ENCODE measurements at regions not wholly inside any gene's neighbourhood (a gene's known extent, or its start where the extent isn't known, plus 50 kb on each side); places are given as distances from the start of the nearest gene placed in this dataset.

GRCh38 chrX:82031250-82031649 is 829.3 kb downstream of the SH3BGRL start:
- Histone ChIP-seq H3K4me3 (no peak overlapping the region), H3K9ac (no peak overlapping the region), H3K27me3 (replicated peaks; ENCODE audit: insufficient read depth) (no peaks in the 10 kb centered on the region), H3K9me3 (ENCODE audit: low read depth) (no peaks in the 10 kb centered on the region), H3K4me1 (ENCODE audit: insufficient read depth) (no peaks in the 10 kb centered on the region), H3F3A (ENCODE audit: insufficient read depth) (no peaks in the 10 kb centered on the region), H3K9me2 (ENCODE audit: insufficient read depth) (no peaks in the 10 kb centered on the region), H3K36me3 (ENCODE audit: low read depth) (no peaks in the 10 kb centered on the region), H2AFZ (no peak overlapping the region), H3K27ac (no peak overlapping the region), H4K20me1 (ENCODE audit: insufficient read depth) (no peaks in the 10 kb centered on the region), H3K79me2 (ENCODE audit: insufficient read depth) (no peaks in the 10 kb centered on the region), H3K4me2 (ENCODE audit: unreplicated experiment) (no peak overlapping the region)
- no peak for DNase-seq
- in situ Hi-C loops (cut with MboI), result no loop called here
- WGBS, 2 experiments (ENCODE audit: low coverage in 1 of 2, low lambda C conversion rate in 2 of 2, missing lambda C conversion rate in 2 of 2), result 0% methylated on average over 1 of the region's 1 CpG
- TF ChIP-seq EZH2 (IDR thresholded peaks at IDR 0.05; ENCODE audit: insufficient read depth, poor library complexity, severe bottlenecking) (no peak), EZH2phosphoT487 (IDR thresholded peaks at IDR 0.05; ENCODE audit: insufficient read depth, low read depth) (no peak)

- H3K4me1 ChIP-seq (ENCODE audit: insufficient read depth), result no peaks in the 10 kb centered on the region
- DNase-seq, result no peak
- no peaks in the 10 kb centered on the region for H3K79me2 ChIP-seq (ENCODE audit: insufficient read depth)
- no peaks in the 10 kb centered on the region for H4K20me1 ChIP-seq (ENCODE audit: insufficient read depth)
- no peak overlapping the region for H3K4me2 ChIP-seq (ENCODE audit: unreplicated experiment)
- no peak overlapping the region for H2AFZ ChIP-seq
- H3K9ac ChIP-seq, result no peak overlapping the region
- in situ Hi-C loops (cut with MboI), result no loop called here
- no peaks in the 10 kb centered on the region for H3F3A ChIP-seq (ENCODE audit: insufficient read depth)
- H3K27ac ChIP-seq, result no peak overlapping the region
- no peaks in the 10 kb centered on the region for H3K9me2 ChIP-seq (ENCODE audit: insufficient read depth)
- no peak overlapping the region for H3K4me3 ChIP-seq
- WGBS, 2 experiments (ENCODE audit: low coverage in 1 of 2, low lambda C conversion rate in 2 of 2, missing lambda C conversion rate in 2 of 2), result 11 to 23% methylated on average over 3 of the region's 3 CpGs
- H3K27me3 ChIP-seq (replicated peaks; ENCODE audit: insufficient read depth), result no peaks in the 10 kb centered on the region
- no peaks in the 10 kb centered on the region for H3K9me3 ChIP-seq (ENCODE audit: low read depth)
- TF ChIP-seq EZH2phosphoT487 (IDR thresholded peaks at IDR 0.05; ENCODE audit: insufficient read depth, low read depth), result no peak
- no peak for TF ChIP-seq EZH2 (IDR thresholded peaks at IDR 0.05; ENCODE audit: insufficient read depth, poor library complexity, severe bottlenecking)
- H3K36me3 ChIP-seq (ENCODE audit: low read depth), result no peaks in the 10 kb centered on the region
Observed at GRCh38 chrX:82038793-82039192, 836.9 kb downstream of the SH3BGRL start.

DNA sequence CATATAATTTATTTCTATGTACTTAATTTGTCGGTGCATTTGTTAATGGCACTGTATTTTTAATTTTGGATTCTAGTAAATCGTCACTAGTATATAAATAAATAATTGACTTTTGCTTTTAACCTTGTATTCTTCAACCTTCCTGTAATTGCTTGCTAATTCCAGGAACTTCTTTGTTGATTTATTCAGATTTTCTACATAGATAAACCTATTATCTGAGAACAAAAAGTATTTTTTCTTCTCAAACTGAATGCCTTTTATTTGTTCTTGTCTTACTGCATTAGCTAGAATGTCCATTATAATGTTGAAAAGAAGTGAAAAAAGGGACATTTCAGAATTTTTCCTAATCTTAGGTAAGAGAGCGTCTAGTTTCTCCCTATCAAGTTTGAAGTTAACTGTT is 839.1 kb downstream of the SH3BGRL start:
- TF ChIP-seq EZH2phosphoT487 (IDR thresholded peaks at IDR 0.05; ENCODE audit: insufficient read depth, low read depth), result no peak
- no peak for TF ChIP-seq EZH2 (IDR thresholded peaks at IDR 0.05; ENCODE audit: insufficient read depth, poor library complexity, severe bottlenecking)
- no peak overlapping the region for H3K4me3 ChIP-seq
- no peaks in the 10 kb centered on the region for H3K36me3 ChIP-seq (ENCODE audit: low read depth)
- H3K9ac ChIP-seq, result no peak overlapping the region
- H3K9me3 ChIP-seq (ENCODE audit: low read depth), result no peaks in the 10 kb centered on the region
- DNase-seq, result no peak
- no peaks in the 10 kb centered on the region for H3K27me3 ChIP-seq (replicated peaks; ENCODE audit: insufficient read depth)
- H3K4me2 ChIP-seq (ENCODE audit: unreplicated experiment), result no peak overlapping the region
- no peak overlapping the region for H3K27ac ChIP-seq
- H2AFZ ChIP-seq, result no peak overlapping the region
- H3K9me2 ChIP-seq (ENCODE audit: insufficient read depth), result no peaks in the 10 kb centered on the region
- 13 to 26% methylated on average over 3 of the region's 3 CpGs for WGBS, 2 experiments (ENCODE audit: low coverage in 1 of 2, low lambda C conversion rate in 2 of 2, missing lambda C conversion rate in 2 of 2)
- no peaks in the 10 kb centered on the region for H3K4me1 ChIP-seq (ENCODE audit: insufficient read depth)
- no peaks in the 10 kb centered on the region for H3F3A ChIP-seq (ENCODE audit: insufficient read depth)
- no peaks in the 10 kb centered on the region for H4K20me1 ChIP-seq (ENCODE audit: insufficient read depth)
- no peaks in the 10 kb centered on the region for H3K79me2 ChIP-seq (ENCODE audit: insufficient read depth)
- in situ Hi-C loops (cut with MboI), result no loop called here

DNA sequence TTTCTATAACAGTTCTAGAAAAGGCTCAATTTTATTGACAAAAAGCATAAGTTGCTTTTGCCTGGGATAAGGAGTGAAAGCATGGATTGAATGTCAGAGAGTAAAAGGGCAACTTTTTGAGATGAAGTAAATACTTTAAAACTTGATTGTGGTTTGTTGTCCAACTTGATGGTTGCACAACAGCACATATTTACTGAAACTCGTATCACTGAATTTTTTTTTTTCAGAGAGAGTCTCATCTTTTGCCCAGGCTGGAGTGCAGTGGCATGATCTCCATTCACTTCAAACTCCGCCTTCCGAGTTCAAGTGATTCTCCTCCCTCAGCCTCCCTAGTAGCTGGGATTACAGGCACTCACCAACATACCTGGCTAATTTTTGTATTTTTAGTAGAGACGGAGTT is 856.8 kb downstream of the SH3BGRL start:
- Histone ChIP-seq H3K4me3 (no peak overlapping the region), H3K9me3 (ENCODE audit: low read depth) (no peaks in the 10 kb centered on the region), H3K4me2 (ENCODE audit: unreplicated experiment) (no peak overlapping the region), H3K9me2 (ENCODE audit: insufficient read depth) (no peaks in the 10 kb centered on the region), H3K9ac (no peak overlapping the region), H3K27ac (no peak overlapping the region), H3K79me2 (ENCODE audit: insufficient read depth) (no peaks in the 10 kb centered on the region), H3K4me1 (ENCODE audit: insufficient read depth) (no peaks in the 10 kb centered on the region), H2AFZ (no peak overlapping the region), H3K27me3 (replicated peaks; ENCODE audit: insufficient read depth) (no peaks in the 10 kb centered on the region), H4K20me1 (ENCODE audit: insufficient read depth) (no peaks in the 10 kb centered on the region), H3F3A (ENCODE audit: insufficient read depth) (no peaks in the 10 kb centered on the region), H3K36me3 (ENCODE audit: low read depth) (no peaks in the 10 kb centered on the region)
- no peak for TF ChIP-seq EZH2phosphoT487 (IDR thresholded peaks at IDR 0.05; ENCODE audit: insufficient read depth, low read depth)
- no peak for TF ChIP-seq EZH2 (IDR thresholded peaks at IDR 0.05; ENCODE audit: insufficient read depth, poor library complexity, severe bottlenecking)
- in situ Hi-C loops (cut with MboI), result no loop called here
- DNase-seq, result no peak
- 39 to 41% methylated on average over 4 of the region's 4 CpGs for WGBS, 2 experiments (ENCODE audit: low coverage in 1 of 2, low lambda C conversion rate in 2 of 2, missing lambda C conversion rate in 2 of 2)

DNA sequence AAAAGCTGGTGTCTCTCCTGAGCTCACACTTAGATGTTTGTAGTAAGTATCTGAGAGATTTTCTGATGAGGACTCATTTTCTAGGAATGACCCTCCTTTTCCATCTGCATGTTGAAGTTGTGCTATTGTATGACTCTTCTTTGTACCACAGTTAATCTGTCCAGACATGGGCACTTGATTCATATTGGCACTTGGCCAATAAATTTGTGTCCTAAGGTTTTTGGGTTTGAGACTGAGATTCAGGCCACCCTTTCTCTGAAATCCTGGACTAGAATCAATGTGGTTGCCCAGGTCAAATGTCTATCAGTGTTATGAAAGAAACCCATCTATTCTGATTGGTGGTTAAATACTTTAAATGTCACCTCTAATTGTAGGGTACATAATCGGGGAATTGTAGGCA is 869.0 kb downstream of the SH3BGRL start:
- no peaks in the 10 kb centered on the region for H3K9me2 ChIP-seq (ENCODE audit: insufficient read depth)
- in situ Hi-C loops (cut with MboI), result no loop called here
- H3K9ac ChIP-seq, result no peak overlapping the region
- H3K9me3 ChIP-seq (ENCODE audit: low read depth), result no peaks in the 10 kb centered on the region
- H4K20me1 ChIP-seq (ENCODE audit: insufficient read depth), result no peaks in the 10 kb centered on the region
- TF ChIP-seq EZH2phosphoT487 (IDR thresholded peaks at IDR 0.05; ENCODE audit: insufficient read depth, low read depth) (no peak), EZH2 (IDR thresholded peaks at IDR 0.05; ENCODE audit: insufficient read depth, poor library complexity, severe bottlenecking) (no peak)
- H3K4me2 ChIP-seq (ENCODE audit: unreplicated experiment), result no peak overlapping the region
- DNase-seq, result no peak
- H3K36me3 ChIP-seq (ENCODE audit: low read depth), result no peaks in the 10 kb centered on the region
- no peak overlapping the region for H3K4me3 ChIP-seq
- H3K27ac ChIP-seq, result no peak overlapping the region
- WGBS, 2 experiments (ENCODE audit: low coverage in 1 of 2, low lambda C conversion rate in 2 of 2, missing lambda C conversion rate in 2 of 2), result 43 to 55% methylated on average over 1 of the region's 1 CpG
- no peaks in the 10 kb centered on the region for H3F3A ChIP-seq (ENCODE audit: insufficient read depth)
- H3K27me3 ChIP-seq (replicated peaks; ENCODE audit: insufficient read depth), result no peaks in the 10 kb centered on the region
- H3K4me1 ChIP-seq (ENCODE audit: insufficient read depth), result no peaks in the 10 kb centered on the region
- H3K79me2 ChIP-seq (ENCODE audit: insufficient read depth), result no peaks in the 10 kb centered on the region
- H2AFZ ChIP-seq, result no peak overlapping the region

Data from GM23248 (cell line).